ENCODE measurements at regions not wholly inside any gene's neighbourhood (a gene's known extent, or its start where the extent isn't known, plus 50 kb on each side); places are given as distances from the start of the nearest gene placed in this dataset.

- no peaks in the 10 kb centered on the region for H3K36me3 ChIP-seq (ENCODE audit: insufficient read depth, low read length)
- TF ChIP-seq, protein P1, sequence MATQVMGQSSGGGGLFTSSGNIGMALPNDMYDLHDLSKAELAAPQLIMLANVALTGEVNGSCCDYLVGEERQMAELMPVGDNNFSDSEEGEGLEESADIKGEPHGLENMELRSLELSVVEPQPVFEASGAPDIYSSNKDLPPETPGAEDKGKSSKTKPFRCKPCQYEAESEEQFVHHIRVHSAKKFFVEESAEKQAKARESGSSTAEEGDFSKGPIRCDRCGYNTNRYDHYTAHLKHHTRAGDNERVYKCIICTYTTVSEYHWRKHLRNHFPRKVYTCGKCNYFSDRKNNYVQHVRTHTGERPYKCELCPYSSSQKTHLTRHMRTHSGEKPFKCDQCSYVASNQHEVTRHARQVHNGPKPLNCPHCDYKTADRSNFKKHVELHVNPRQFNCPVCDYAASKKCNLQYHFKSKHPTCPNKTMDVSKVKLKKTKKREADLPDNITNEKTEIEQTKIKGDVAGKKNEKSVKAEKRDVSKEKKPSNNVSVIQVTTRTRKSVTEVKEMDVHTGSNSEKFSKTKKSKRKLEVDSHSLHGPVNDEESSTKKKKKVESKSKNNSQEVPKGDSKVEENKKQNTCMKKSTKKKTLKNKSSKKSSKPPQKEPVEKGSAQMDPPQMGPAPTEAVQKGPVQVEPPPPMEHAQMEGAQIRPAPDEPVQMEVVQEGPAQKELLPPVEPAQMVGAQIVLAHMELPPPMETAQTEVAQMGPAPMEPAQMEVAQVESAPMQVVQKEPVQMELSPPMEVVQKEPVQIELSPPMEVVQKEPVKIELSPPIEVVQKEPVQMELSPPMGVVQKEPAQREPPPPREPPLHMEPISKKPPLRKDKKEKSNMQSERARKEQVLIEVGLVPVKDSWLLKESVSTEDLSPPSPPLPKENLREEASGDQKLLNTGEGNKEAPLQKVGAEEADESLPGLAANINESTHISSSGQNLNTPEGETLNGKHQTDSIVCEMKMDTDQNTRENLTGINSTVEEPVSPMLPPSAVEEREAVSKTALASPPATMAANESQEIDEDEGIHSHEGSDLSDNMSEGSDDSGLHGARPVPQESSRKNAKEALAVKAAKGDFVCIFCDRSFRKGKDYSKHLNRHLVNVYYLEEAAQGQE (IDR thresholded peaks at IDR 0.05; ENCODE audit: borderline replicate concordance): no peak
- TF ChIP-seq EP300 (conservative IDR thresholded peaks at IDR 0.05; ENCODE audit: poor library complexity, severe bottlenecking) (no peak), EZH2 (IDR thresholded peaks at IDR 0.05; ENCODE audit: borderline replicate concordance, insufficient read depth, low read length, poor library complexity, severe bottlenecking) (no peak), SMC3 (conservative IDR thresholded peaks at IDR 0.05; ENCODE audit: poor library complexity) (no peak), TAF1 (IDR thresholded peaks at IDR 0.05; ENCODE audit: low read depth) (no peak), RAD21 (conservative IDR thresholded peaks at IDR 0.05) (no peak), POLR2AphosphoS5 (IDR thresholded peaks at IDR 0.05) (no peak), MXI1 (conservative IDR thresholded peaks at IDR 0.05; ENCODE audit: poor library complexity, severe bottlenecking) (no peak)
- TF ChIP-seq, protein P2, sequence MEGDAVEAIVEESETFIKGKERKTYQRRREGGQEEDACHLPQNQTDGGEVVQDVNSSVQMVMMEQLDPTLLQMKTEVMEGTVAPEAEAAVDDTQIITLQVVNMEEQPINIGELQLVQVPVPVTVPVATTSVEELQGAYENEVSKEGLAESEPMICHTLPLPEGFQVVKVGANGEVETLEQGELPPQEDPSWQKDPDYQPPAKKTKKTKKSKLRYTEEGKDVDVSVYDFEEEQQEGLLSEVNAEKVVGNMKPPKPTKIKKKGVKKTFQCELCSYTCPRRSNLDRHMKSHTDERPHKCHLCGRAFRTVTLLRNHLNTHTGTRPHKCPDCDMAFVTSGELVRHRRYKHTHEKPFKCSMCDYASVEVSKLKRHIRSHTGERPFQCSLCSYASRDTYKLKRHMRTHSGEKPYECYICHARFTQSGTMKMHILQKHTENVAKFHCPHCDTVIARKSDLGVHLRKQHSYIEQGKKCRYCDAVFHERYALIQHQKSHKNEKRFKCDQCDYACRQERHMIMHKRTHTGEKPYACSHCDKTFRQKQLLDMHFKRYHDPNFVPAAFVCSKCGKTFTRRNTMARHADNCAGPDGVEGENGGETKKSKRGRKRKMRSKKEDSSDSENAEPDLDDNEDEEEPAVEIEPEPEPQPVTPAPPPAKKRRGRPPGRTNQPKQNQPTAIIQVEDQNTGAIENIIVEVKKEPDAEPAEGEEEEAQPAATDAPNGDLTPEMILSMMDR (IDR thresholded peaks at IDR 0.05; ENCODE audit: poor library complexity, severe bottlenecking): no peak
Observed at GRCh38 chr2:121051311-121051710, 233.7 kb downstream of the TFCP2L1 start.

GRCh38 chr2:121052023-121052422 lies 233.0 kb downstream of the TFCP2L1 start:
- no peaks in the 10 kb centered on the region for H3F3A ChIP-seq (ENCODE audit: insufficient read depth, low read length, poor library complexity, severe bottlenecking)
- no peaks in the 10 kb centered on the region for H4K20me1 ChIP-seq (ENCODE audit: insufficient read depth)
- H3K79me2 ChIP-seq (replicated peaks; ENCODE audit: insufficient read depth, low read length): no peaks in the 10 kb centered on the region
- H3K4me2 ChIP-seq (ENCODE audit: low read length): no peak overlapping the region
- no peak overlapping the region for H3K4me3 ChIP-seq (ENCODE audit: low read length)
- no peak overlapping the region for H3K9ac ChIP-seq (ENCODE audit: low read length)
- peaks cover 4% of the 10 kb centered on the region for H3K9me3 ChIP-seq (ENCODE audit: low read length)
- H3K27ac ChIP-seq (ENCODE audit: low read length): no peak overlapping the region
- TF ChIP-seq RAD21 (conservative IDR thresholded peaks at IDR 0.05) (no peak), TAF1 (IDR thresholded peaks at IDR 0.05; ENCODE audit: low read depth) (no peak), POLR2AphosphoS5 (IDR thresholded peaks at IDR 0.05) (no peak)
- TF ChIP-seq, protein P2 (IDR thresholded peaks at IDR 0.05; ENCODE audit: poor library complexity, severe bottlenecking): no peak
- no peak overlapping the region for H2AFZ ChIP-seq (ENCODE audit: low read depth, low read length)
- no peaks in the 10 kb centered on the region for H3K36me3 ChIP-seq (ENCODE audit: insufficient read depth, low read length)
- no peaks in the 10 kb centered on the region for H3K9me2 ChIP-seq (ENCODE audit: insufficient read depth, low read length)
- no peaks in the 10 kb centered on the region for H3K27me3 ChIP-seq (ENCODE audit: insufficient read depth, low read depth, low read length)

More at GRCh38 chr2:121051311-121051710, 233.7 kb downstream of the TFCP2L1 start:
- Histone ChIP-seq H3F3A (ENCODE audit: insufficient read depth, low read length, poor library complexity, severe bottlenecking) (no peaks in the 10 kb centered on the region), H3K27ac (ENCODE audit: low read length) (no peak overlapping the region), H3K4me2 (ENCODE audit: low read length) (no peak overlapping the region), H3K27me3 (ENCODE audit: insufficient read depth, low read depth, low read length) (no peaks in the 10 kb centered on the region), H3K4me3 (ENCODE audit: low read length) (no peak overlapping the region), H4K20me1 (ENCODE audit: insufficient read depth) (no peaks in the 10 kb centered on the region), H3K9ac (ENCODE audit: low read length) (no peak overlapping the region), H3K9me3 (ENCODE audit: low read length) (peaks cover 4% of the 10 kb centered on the region), H2AFZ (ENCODE audit: low read depth, low read length) (no peak overlapping the region), H3K79me2 (replicated peaks; ENCODE audit: insufficient read depth, low read length) (no peaks in the 10 kb centered on the region), H3K9me2 (ENCODE audit: insufficient read depth, low read length) (no peaks in the 10 kb centered on the region)

Data from neural cell (in vitro differentiated cells).